B cell (primary cell): ENCODE measurements at regions not wholly inside any gene's neighbourhood (a gene's known extent, or its start where the extent isn't known, plus 50 kb on each side); places are given as distances from the start of the nearest gene placed in this dataset.

Source experiments
- ATAC-seq: fragments of 200-7000 bp; cut with Tn5 transposase; one replicate; pipeline ENCODE4 v1.10.0; 2021; ENCODE audit warnings: low read depth, mild to moderate bottlenecking, moderate number of reproducible peaks, moderate library complexity
- CTCF ChIA-PET: fragments of 350-600 bp; sonication (Branson Sonifier 250); formaldehyde crosslinking; loops from one replicate; lab custom pipeline; 2021; ENCODE audit warnings: antibody characterized with exemption, inconsistent platforms; lab: Charles Lee
- POLR2A ChIA-PET: fragments of 350-600 bp; sonication (Branson Sonifier 250); formaldehyde crosslinking; loops from one replicate; lab custom pipeline; 2021; ENCODE audit warnings: antibody characterized with exemption; lab: Charles Lee
- DNase-seq: peaks from one replicate; pipeline ENCODE4 v3.0.0; 2013
- H2AFZ ChIP-seq: 2 replicates; pipeline ENCODE4 v1.6.1; 2012; ENCODE audit warnings: mild to moderate bottlenecking, low read depth, low read length; ENCODE audit not compliant: insufficient read depth, poor library complexity, severe bottlenecking
- H3K27ac ChIP-seq, 2 donors: 1 replicate in 1 of 2; 2 replicates in 1 of 2; pipeline ENCODE4 v1.5.1; 2012 to 2013; ENCODE audit warnings: low read length in 2 of 2, mild to moderate bottlenecking in 2 of 2, moderate library complexity in 1 of 2
- H3K27me3 ChIP-seq, 4 experiments: fragments of 200-600 bp in 1 of 4; sonication (generic) in 1 of 4; replicated peaks in 1 of 4; 1 replicate in 2 of 4; 2 replicates in 2 of 4; pipeline versions ENCODE4 v1.6.1 to v1.7.0; 2013 to 2016; ENCODE audit warnings: low read length in 3 of 4, mild to moderate bottlenecking in 2 of 4, mixed read lengths in 1 of 4, moderate library complexity in 1 of 4; ENCODE audit not compliant: insufficient read depth in 4 of 4, control insufficient read depth in 3 of 4; ENCODE audit errors: control extremely low read depth in 1 of 4
- H3K36me3 ChIP-seq, 2 experiments: replicated peaks in 1 of 2; 1 replicate in 1 of 2; 2 replicates in 1 of 2; pipeline versions ENCODE4 v1.6.1 to v1.7.1; 2013; ENCODE audit warnings: low read length in 1 of 2; ENCODE audit not compliant: insufficient read depth in 2 of 2, control insufficient read depth in 1 of 2; ENCODE audit errors: control extremely low read depth in 1 of 2, extremely low read depth in 1 of 2
- H3K4me1 ChIP-seq, 2 donors: fragments of 200-600 bp in 1 of 2; sonication (generic) in 1 of 2; 1 replicate in 1 of 2; 2 replicates in 1 of 2; pipeline versions ENCODE4 v1.5.1 to v1.6.1; 2013 to 2017; ENCODE audit warnings: low read length in 2 of 2; ENCODE audit not compliant: control insufficient read depth in 2 of 2, insufficient read depth in 2 of 2
- H3K4me2 ChIP-seq: replicated peaks from 2 replicates; pipeline ENCODE3; 2012; ENCODE audit warnings: mild to moderate bottlenecking, low read depth, low read length; ENCODE audit not compliant: poor library complexity, severe bottlenecking
- H3K4me3 ChIP-seq, 5 experiments: fragments of 200-600 bp in 1 of 5; sonication (generic) in 1 of 5; 1 replicate in 3 of 5; 2 replicates in 2 of 5; pipeline versions ENCODE4 v1.5.1 to v1.7.0; 2011 to 2016; ENCODE audit warnings: low read length in 4 of 5, mild to moderate bottlenecking in 4 of 5, low read depth in 2 of 5, control low read depth in 1 of 5, moderate library complexity in 1 of 5; ENCODE audit not compliant: insufficient read depth in 1 of 5; ENCODE audit errors: control extremely low read depth in 1 of 5, extremely low read depth in 1 of 5
- H3K79me2 ChIP-seq: fragments of 200-600 bp; sonication (generic); one replicate; pipeline ENCODE4 v1.6.0; 2016; ENCODE audit warnings: low read length; ENCODE audit not compliant: control insufficient read depth, insufficient read depth
- H3K9ac ChIP-seq: fragments of 200-600 bp; sonication (generic); 2 replicates; pipeline ENCODE4 v1.6.1; 2017; ENCODE audit warnings: mild to moderate bottlenecking, low read length, moderate library complexity
- H3K9me3 ChIP-seq, 3 donors: one replicate each; pipeline versions ENCODE4 v1.6.1 to v1.7.1; 2013; ENCODE audit warnings: low read length in 2 of 3; ENCODE audit not compliant: control insufficient read depth in 2 of 3, insufficient read depth in 1 of 3; ENCODE audit errors: control extremely low read depth in 1 of 3
- H4K20me1 ChIP-seq: 2 replicates; pipeline ENCODE4 v1.6.0; 2012; ENCODE audit warnings: mild to moderate bottlenecking, low read length; ENCODE audit not compliant: insufficient read depth, control insufficient read depth, poor library complexity, severe bottlenecking
- H3K27ac Mint-ChIP-seq: one replicate; pipeline ENCODE4 v1.8.0; 2021; ENCODE audit warnings: mixed read lengths
- H3K27me3 Mint-ChIP-seq: one replicate; pipeline ENCODE4 v1.8.0; 2021; ENCODE audit warnings: mixed read lengths
- H3K4me1 Mint-ChIP-seq: one replicate; pipeline ENCODE4 v1.8.0; 2021; ENCODE audit warnings: mixed read lengths
- H3K4me3 Mint-ChIP-seq: one replicate; pipeline ENCODE4 v1.8.0; 2021; ENCODE audit warnings: mixed read lengths
- H3K9me3 Mint-ChIP-seq: one replicate; pipeline ENCODE4 v1.8.0; 2022; ENCODE audit warnings: mixed read lengths; ENCODE audit not compliant: insufficient read depth
- EZH2 ChIP-seq: IDR thresholded peaks from 2 replicates; pipeline ENCODE4 v1.6.1; 2012; ENCODE audit warnings: borderline replicate concordance, low read depth, mild to moderate bottlenecking, moderate library complexity, low read length; ENCODE audit not compliant: insufficient read depth, poor library complexity, severe bottlenecking
- WGBS: methylation state at CpG from one replicate; pipeline ENCODE4 v1.1.5; 2013; ENCODE audit warnings: missing lambda C conversion rate; ENCODE audit not compliant: insufficient coverage; 5-methylcytosine and 5-hydroxymethylcytosine counted together
- intact Hi-C: fragments of 100-400 bp; cut with micrococcal nuclease; formaldehyde crosslinking; loops from one replicate; pipeline ENCODE4 v1.10.0; 2022
- TF ChIP-seq, protein P1 (sequence below): fragments of 200-600 bp; IDR thresholded peaks from one replicate; pipeline ENCODE4 v1.8.0; 2022; ENCODE audit warnings: antibody characterized with exemption, mild to moderate bottlenecking

DNA sequence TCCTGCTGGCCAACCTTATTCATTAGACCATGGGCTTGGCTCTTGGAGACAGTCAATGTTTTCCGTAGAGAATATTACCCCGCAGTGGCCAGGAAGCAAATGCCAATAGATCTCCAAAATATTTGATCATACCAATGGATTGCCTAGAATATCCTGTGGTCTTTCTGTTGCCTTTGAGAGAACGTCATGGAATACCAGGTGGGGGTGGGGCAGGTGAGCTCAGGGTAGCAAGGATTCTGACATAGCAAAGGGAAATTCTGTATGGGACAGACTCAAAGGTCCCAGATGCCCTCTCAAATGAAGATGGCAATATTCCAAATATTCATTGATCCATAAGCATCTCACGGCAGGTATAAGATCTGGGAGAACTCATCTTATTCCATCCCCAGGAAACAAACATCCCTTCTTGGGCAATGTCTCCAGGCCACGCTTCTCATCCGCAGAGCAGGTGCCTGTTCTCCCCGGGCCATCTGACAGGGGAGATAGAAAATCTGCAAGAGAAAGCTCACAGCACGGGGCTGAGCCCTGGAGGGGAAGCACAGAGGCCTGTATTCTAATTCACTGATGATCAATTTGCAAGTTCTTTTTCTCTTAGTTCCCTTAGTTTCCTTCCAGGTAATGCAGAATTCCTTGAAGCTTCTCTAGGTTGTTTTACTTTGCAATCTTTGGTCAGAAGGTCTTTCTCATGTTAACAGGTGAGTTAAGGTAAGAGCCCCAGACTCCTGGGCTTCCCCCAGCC lies 69.6 kb upstream of the TSHZ3 start:
- H3K9me3 ChIP-seq: peaks cover 0 to 12% (median 0%) of the 10 kb centered on the region in 3 donors
- Mint-ChIP-seq H3K27me3 (no peaks in the 10 kb centered on the region), H3K9me3 (peaks cover 5% of the 10 kb centered on the region), H3K4me3 (no peak overlapping the region), H3K27ac (no peak overlapping the region), H3K4me1 (no peaks in the 10 kb centered on the region)
- WGBS: 62% methylated on average over 6 of the region's 8 CpGs
- no peak overlapping the region for H2AFZ ChIP-seq
- ATAC-seq: no peak
- no peaks in the 10 kb centered on the region for H4K20me1 ChIP-seq
- POLR2A ChIA-PET: no interaction called here
- no peak overlapping the region for H3K4me3 ChIP-seq
- no peak overlapping the region for H3K9ac ChIP-seq
- no peaks in the 10 kb centered on the region for H3K79me2 ChIP-seq
- H3K27ac ChIP-seq: no peak overlapping the region
- intact Hi-C loops: no loop called here
- DNase-seq: no peak
- no peak for TF ChIP-seq EZH2
- no peaks in the 10 kb centered on the region for H3K36me3 ChIP-seq
- no peak overlapping the region for H3K4me2 ChIP-seq
- no peaks in the 10 kb centered on the region for H3K4me1 ChIP-seq
- CTCF ChIA-PET: no interaction called here
- H3K27me3 ChIP-seq: no peaks in the 10 kb centered on the region

DNA sequence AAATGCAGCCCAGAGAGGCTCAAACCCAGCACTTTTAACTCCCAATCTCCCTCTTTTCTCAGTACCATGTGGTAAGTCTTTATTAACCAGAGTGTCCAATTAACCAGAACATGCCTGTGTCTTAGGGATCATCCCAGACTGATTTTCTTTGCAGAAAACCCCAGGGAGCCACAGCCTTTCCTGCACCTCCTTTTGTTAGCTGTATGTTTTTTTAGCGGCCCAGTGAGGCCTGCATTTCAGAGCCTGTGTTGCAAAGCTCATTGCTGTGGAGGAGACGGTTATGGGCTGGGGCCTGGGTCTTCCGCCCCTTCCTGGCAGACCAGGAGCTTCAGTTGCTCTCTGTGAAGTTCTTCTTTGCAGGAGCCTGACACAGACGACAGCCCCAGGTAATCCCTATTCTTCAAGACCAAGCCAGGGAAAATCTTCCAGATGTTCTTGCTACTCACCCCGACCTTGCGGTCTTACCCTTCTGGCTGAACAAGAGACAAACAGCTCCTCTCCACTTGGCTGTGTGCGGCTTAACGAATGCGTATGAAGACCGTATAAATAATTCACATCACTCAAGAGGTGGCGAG lies 70.7 kb upstream of the TSHZ3 start:
- H3K4me1 ChIP-seq: no peaks in the 10 kb centered on the region
- ChIA-PET CTCF (no interaction called here), POLR2A (no interaction called here)
- Mint-ChIP-seq H3K4me3 (no peak overlapping the region), H3K27ac (no peak overlapping the region), H3K9me3 (peaks cover 5% of the 10 kb centered on the region), H3K27me3 (no peaks in the 10 kb centered on the region), H3K4me1 (no peaks in the 10 kb centered on the region)
- H3K27ac ChIP-seq: no peak overlapping the region
- H3K9ac ChIP-seq: no peak overlapping the region
- no peak overlapping the region for H2AFZ ChIP-seq
- H3K9me3 ChIP-seq: peaks cover 0 to 17% (median 0%) of the 10 kb centered on the region in 3 donors
- intact Hi-C loops: no loop called here
- ATAC-seq (no peak), DNase-seq (no peak)
- TF ChIP-seq EZH2: no peak
- TF ChIP-seq, protein P1, sequence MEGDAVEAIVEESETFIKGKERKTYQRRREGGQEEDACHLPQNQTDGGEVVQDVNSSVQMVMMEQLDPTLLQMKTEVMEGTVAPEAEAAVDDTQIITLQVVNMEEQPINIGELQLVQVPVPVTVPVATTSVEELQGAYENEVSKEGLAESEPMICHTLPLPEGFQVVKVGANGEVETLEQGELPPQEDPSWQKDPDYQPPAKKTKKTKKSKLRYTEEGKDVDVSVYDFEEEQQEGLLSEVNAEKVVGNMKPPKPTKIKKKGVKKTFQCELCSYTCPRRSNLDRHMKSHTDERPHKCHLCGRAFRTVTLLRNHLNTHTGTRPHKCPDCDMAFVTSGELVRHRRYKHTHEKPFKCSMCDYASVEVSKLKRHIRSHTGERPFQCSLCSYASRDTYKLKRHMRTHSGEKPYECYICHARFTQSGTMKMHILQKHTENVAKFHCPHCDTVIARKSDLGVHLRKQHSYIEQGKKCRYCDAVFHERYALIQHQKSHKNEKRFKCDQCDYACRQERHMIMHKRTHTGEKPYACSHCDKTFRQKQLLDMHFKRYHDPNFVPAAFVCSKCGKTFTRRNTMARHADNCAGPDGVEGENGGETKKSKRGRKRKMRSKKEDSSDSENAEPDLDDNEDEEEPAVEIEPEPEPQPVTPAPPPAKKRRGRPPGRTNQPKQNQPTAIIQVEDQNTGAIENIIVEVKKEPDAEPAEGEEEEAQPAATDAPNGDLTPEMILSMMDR: no peak
- no peak overlapping the region for H3K4me2 ChIP-seq
- H3K4me3 ChIP-seq: no peak overlapping the region
- 90% methylated on average over 11 of the region's 11 CpGs for WGBS
- no peaks in the 10 kb centered on the region for H3K79me2 ChIP-seq
- no peaks in the 10 kb centered on the region for H4K20me1 ChIP-seq
- no peaks in the 10 kb centered on the region for H3K27me3 ChIP-seq
- no peaks in the 10 kb centered on the region for H3K36me3 ChIP-seq
